BJ (cell line): ENCODE measurements at regions not wholly inside any gene's neighbourhood (a gene's known extent, or its start where the extent isn't known, plus 50 kb on each side); places are given as distances from the start of the nearest gene placed in this dataset.
"Not testable (repeated sequence)": the region's sequence is repeated elsewhere in the genome, so short reads cannot be mapped to it uniquely, and the experiment has no call there.

Experiments used
- CTCF ChIA-PET: fragments of 350-600 bp; formaldehyde crosslinking; extraction: SDS; loops from one replicate; lab custom pipeline; 2021; ENCODE audit warnings: antibody characterized with exemption, inconsistent platforms; lab: Yijun Ruan, JAX
- POLR2A ChIA-PET: fragments of 300-600 bp; sonication (Branson Sonifier 250); formaldehyde crosslinking; extraction: SDS; loops from one replicate; lab custom pipeline; 2021; ENCODE audit warnings: antibody characterized with exemption; lab: Charles Lee
- DNase-seq: peaks from one replicate; pipeline ENCODE4 v3.0.0-alpha.2; 2011; ENCODE audit warnings: low read depth
- H3K27me3 ChIP-seq: 2 replicates; pipeline ENCODE4 v1.6.0; 2011; ENCODE audit warnings: low read length; ENCODE audit not compliant: control insufficient read depth, insufficient read depth
- H3K36me3 ChIP-seq: 2 replicates; pipeline ENCODE4 v1.5.1; 2011; ENCODE audit warnings: low read length; ENCODE audit not compliant: control insufficient read depth, insufficient read depth
- H3K4me3 ChIP-seq: 2 replicates; pipeline ENCODE4 v1.5.1; 2011; ENCODE audit warnings: low read depth, mild to moderate bottlenecking, control low read depth, low read length
- CTCF ChIP-seq: IDR thresholded peaks from 2 replicates; pipeline ENCODE4 v1.5.1; 2011; ENCODE audit warnings: low read depth, mild to moderate bottlenecking, control low read depth, inconsistent platforms, low read length, moderate library complexity; ENCODE audit not compliant: insufficient read depth

GRCh38 chr5:162607879-162608278 is 540.3 kb downstream of the GABRG2 start:
- Histone ChIP-seq H3K4me3 (no peak overlapping the region), H3K36me3 (no peaks in the 10 kb centered on the region), H3K27me3 (no peaks in the 10 kb centered on the region)
- ChIA-PET POLR2A (no interaction called here), CTCF (no interaction called here)
- no peak for TF ChIP-seq CTCF
- DNase-seq: no peak

GRCh38 chr5:162621726-162622263 is 554.2 kb downstream of the GABRG2 start:
- DNase-seq, POLR2A ChIA-PET, H3K4me3 ChIP-seq, H3K36me3 ChIP-seq, H3K27me3 ChIP-seq: not testable (repeated sequence)
- CTCF ChIA-PET: interaction anchor here (1.1 kb wide), 1 partner anchor 11 kb away, joined by 3 read pairs; no protein-coding TSS in a partner anchor

- CTCF ChIA-PET: no interaction called here
These were observed 556.5 kb downstream of the GABRG2 start for GRCh38 chr5:162624110-162624509.

GRCh38 chr5:162637481-162637880 is 569.9 kb downstream of the GABRG2 start:
- TF ChIP-seq CTCF: no peak
- no peaks in the 10 kb centered on the region for H3K27me3 ChIP-seq
- ChIA-PET CTCF (no interaction called here), POLR2A (no interaction called here)
- DNase-seq: no peak
- H3K4me3 ChIP-seq: no peak overlapping the region
- no peaks in the 10 kb centered on the region for H3K36me3 ChIP-seq

More at GRCh38 chr5:162624110-162624509, 556.5 kb downstream of the GABRG2 start:
- no peak for DNase-seq
- TF ChIP-seq CTCF: no peak
- Histone ChIP-seq H3K27me3 (no peaks in the 10 kb centered on the region), H3K4me3 (no peak overlapping the region), H3K36me3 (no peaks in the 10 kb centered on the region)
- POLR2A ChIA-PET: no interaction called here

- Histone ChIP-seq H3K27me3 (no peaks in the 10 kb centered on the region), H3K36me3 (no peaks in the 10 kb centered on the region), H3K4me3 (no peak overlapping the region)
- TF ChIP-seq CTCF: no peak
- DNase-seq: no peak
- ChIA-PET CTCF (no interaction called here), POLR2A (no interaction called here)
These were observed 571.3 kb downstream of the GABRG2 start for GRCh38 chr5:162638849-162639248.
